ENCODE measurements at regions not wholly inside any gene's neighbourhood (a gene's known extent, or its start where the extent isn't known, plus 50 kb on each side); places are given as distances from the start of the nearest gene placed in this dataset.

- TF ChIP-seq TAF1 (IDR thresholded peaks at IDR 0.05; ENCODE audit: low read depth, low read length) = no peak
- TF ChIP-seq POLR2A (IDR thresholded peaks at IDR 0.05; ENCODE audit: low read depth, low read length) = no peak
- TF ChIP-seq POU2F2 (IDR thresholded peaks at IDR 0.05; ENCODE audit: low read depth, low read length) = no peak
- no peak for TF ChIP-seq POLR2AphosphoS5 (IDR thresholded peaks at IDR 0.05; ENCODE audit: low read depth, low read length)
Measured at GRCh38 chr6:109258129-109258528, 124.1 kb downstream of the CD164 start.

Measured in GM12891 (cell line).